ENCODE measurements at regions not wholly inside any gene's neighbourhood (a gene's known extent, or its start where the extent isn't known, plus 50 kb on each side); places are given as distances from the start of the nearest gene placed in this dataset.

- H2AFZ ChIP-seq (ENCODE audit: low read length) = no peak overlapping the region
- H3K4me3 ChIP-seq (ENCODE audit: low read length, poor library complexity, severe bottlenecking) = no peak overlapping the region
- no peaks in the 10 kb centered on the region for H3F3A ChIP-seq (ENCODE audit: low read depth)
- H3K9me3 ChIP-seq (ENCODE audit: insufficient read depth, low read depth, low read length) = no peaks in the 10 kb centered on the region
- TF ChIP-seq EZH2phosphoT487 (IDR thresholded peaks at IDR 0.05; ENCODE audit: borderline replicate concordance) = no peak
- TF ChIP-seq CTCF (conservative IDR thresholded peaks at IDR 0.05; ENCODE audit: low read length) = no peak
- H3K9me2 ChIP-seq (replicated peaks; ENCODE audit: low read depth, low read length) = no peaks in the 10 kb centered on the region
- no peaks in the 10 kb centered on the region for H3K27me3 ChIP-seq (ENCODE audit: insufficient read depth, low read length, poor library complexity, severe bottlenecking)
- H3K9ac ChIP-seq (ENCODE audit: low read depth, low read length, poor library complexity, severe bottlenecking) = no peak overlapping the region
- H3K4me2 ChIP-seq (ENCODE audit: low read depth, low read length, poor library complexity, severe bottlenecking) = no peak overlapping the region
- no peaks in the 10 kb centered on the region for H3K4me1 ChIP-seq (ENCODE audit: insufficient read depth, low read length, poor library complexity, severe bottlenecking)
- no peaks in the 10 kb centered on the region for H3K79me2 ChIP-seq (ENCODE audit: insufficient read depth, low read length)
- H3K36me3 ChIP-seq (ENCODE audit: insufficient read depth, low read length) = no peaks in the 10 kb centered on the region
- H4K20me1 ChIP-seq (ENCODE audit: insufficient read depth, low read length, poor library complexity, severe bottlenecking) = no peaks in the 10 kb centered on the region
Measured at GRCh38 chr2:133640103-133640502, 71.8 kb upstream of the NCKAP5 start.

- Histone ChIP-seq H3K27me3 (ENCODE audit: insufficient read depth, low read length, poor library complexity, severe bottlenecking) (no peaks in the 10 kb centered on the region), H3K79me2 (ENCODE audit: insufficient read depth, low read length) (no peaks in the 10 kb centered on the region), H3K4me3 (ENCODE audit: low read length, poor library complexity, severe bottlenecking) (no peak overlapping the region), H3K9me2 (replicated peaks; ENCODE audit: low read depth, low read length) (no peaks in the 10 kb centered on the region), H3K9me3 (ENCODE audit: insufficient read depth, low read depth, low read length) (no peaks in the 10 kb centered on the region), H3K4me2 (ENCODE audit: low read depth, low read length, poor library complexity, severe bottlenecking) (no peak overlapping the region), H4K20me1 (ENCODE audit: insufficient read depth, low read length, poor library complexity, severe bottlenecking) (no peaks in the 10 kb centered on the region), H3F3A (ENCODE audit: low read depth) (no peaks in the 10 kb centered on the region), H3K36me3 (ENCODE audit: insufficient read depth, low read length) (no peaks in the 10 kb centered on the region), H3K4me1 (ENCODE audit: insufficient read depth, low read length, poor library complexity, severe bottlenecking) (no peaks in the 10 kb centered on the region), H2AFZ (ENCODE audit: low read length) (no peak overlapping the region), H3K9ac (ENCODE audit: low read depth, low read length, poor library complexity, severe bottlenecking) (no peak overlapping the region)
- TF ChIP-seq CTCF (conservative IDR thresholded peaks at IDR 0.05; ENCODE audit: low read length) (no peak), EZH2phosphoT487 (IDR thresholded peaks at IDR 0.05; ENCODE audit: borderline replicate concordance) (no peak)
Measured at GRCh38 chr2:133641497-133641896, 73.2 kb upstream of the NCKAP5 start.

- Histone ChIP-seq H3K9ac (ENCODE audit: low read depth, low read length, poor library complexity, severe bottlenecking) (no peak overlapping the region), H3K4me1 (ENCODE audit: insufficient read depth, low read length, poor library complexity, severe bottlenecking) (no peaks in the 10 kb centered on the region), H4K20me1 (ENCODE audit: insufficient read depth, low read length, poor library complexity, severe bottlenecking) (no peaks in the 10 kb centered on the region), H3K27me3 (ENCODE audit: insufficient read depth, low read length, poor library complexity, severe bottlenecking) (no peaks in the 10 kb centered on the region), H3K79me2 (ENCODE audit: insufficient read depth, low read length) (no peaks in the 10 kb centered on the region), H2AFZ (ENCODE audit: low read length) (no peak overlapping the region), H3K4me3 (ENCODE audit: low read length, poor library complexity, severe bottlenecking) (no peak overlapping the region), H3K4me2 (ENCODE audit: low read depth, low read length, poor library complexity, severe bottlenecking) (no peak overlapping the region), H3F3A (ENCODE audit: low read depth) (no peaks in the 10 kb centered on the region), H3K36me3 (ENCODE audit: insufficient read depth, low read length) (no peaks in the 10 kb centered on the region), H3K9me2 (replicated peaks; ENCODE audit: low read depth, low read length) (no peaks in the 10 kb centered on the region), H3K9me3 (ENCODE audit: insufficient read depth, low read depth, low read length) (no peaks in the 10 kb centered on the region)
- TF ChIP-seq EZH2phosphoT487 (IDR thresholded peaks at IDR 0.05; ENCODE audit: borderline replicate concordance) = no peak
- TF ChIP-seq CTCF (conservative IDR thresholded peaks at IDR 0.05; ENCODE audit: low read length) = no peak
Measured at GRCh38 chr2:133641942-133642725, 73.9 kb upstream of the NCKAP5 start.

Measured in Loucy (cell line).